ENCODE measurements at regions not wholly inside any gene's neighbourhood (a gene's known extent, or its start where the extent isn't known, plus 50 kb on each side); places are given as distances from the start of the nearest gene placed in this dataset.

DNA sequence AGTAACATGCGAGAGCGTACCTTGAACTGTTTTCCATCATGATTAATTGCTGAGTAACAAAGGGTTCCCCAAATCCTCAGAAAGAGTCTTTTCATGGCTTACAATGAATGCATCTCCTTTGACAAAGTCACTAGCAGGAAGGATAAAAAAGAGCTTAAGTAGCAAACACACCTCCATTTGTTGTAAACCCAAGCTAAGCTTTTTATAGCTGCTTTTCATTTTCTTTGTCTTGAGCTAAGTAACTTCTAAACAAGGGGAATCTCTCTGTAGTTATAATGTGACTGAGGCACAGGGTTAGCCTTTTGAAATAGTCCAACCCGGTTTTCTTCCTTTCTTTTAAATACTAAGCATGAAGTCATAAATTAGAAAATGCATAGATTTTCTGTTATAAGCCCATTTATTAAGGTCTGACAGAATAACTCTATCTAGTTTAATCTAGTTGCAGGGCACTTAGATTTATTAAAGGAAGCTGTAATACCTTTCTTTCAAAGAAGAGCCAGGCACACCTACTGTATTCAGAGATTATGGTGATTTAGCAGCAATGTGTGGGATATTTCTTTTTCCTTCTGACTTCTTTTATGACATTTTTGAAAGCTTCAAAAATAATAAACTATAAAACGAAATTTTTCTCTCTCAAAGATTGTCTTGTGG, 226.9 kb upstream of the SMIM31 start:
- 42 to 54% (median 44%) methylated on average over 4 of the region's 4 CpGs for WGBS, 5 donors
- DNase-seq = no peak
- Histone ChIP-seq H3K4me1 (no peaks in the 10 kb centered on the region), H3K36me3 (no peaks in the 10 kb centered on the region), H3K9me3 (no peaks in the 10 kb centered on the region), H3K4me3 (no peak overlapping the region), H3K27me3 (no peaks in the 10 kb centered on the region), H3K27ac (no peak overlapping the region)
- TF ChIP-seq EP300 (IDR thresholded peaks at IDR 0.05) = no peak
- TF ChIP-seq POLR2AphosphoS5 (IDR thresholded peaks at IDR 0.05) = no peak
- TF ChIP-seq, protein P1, sequence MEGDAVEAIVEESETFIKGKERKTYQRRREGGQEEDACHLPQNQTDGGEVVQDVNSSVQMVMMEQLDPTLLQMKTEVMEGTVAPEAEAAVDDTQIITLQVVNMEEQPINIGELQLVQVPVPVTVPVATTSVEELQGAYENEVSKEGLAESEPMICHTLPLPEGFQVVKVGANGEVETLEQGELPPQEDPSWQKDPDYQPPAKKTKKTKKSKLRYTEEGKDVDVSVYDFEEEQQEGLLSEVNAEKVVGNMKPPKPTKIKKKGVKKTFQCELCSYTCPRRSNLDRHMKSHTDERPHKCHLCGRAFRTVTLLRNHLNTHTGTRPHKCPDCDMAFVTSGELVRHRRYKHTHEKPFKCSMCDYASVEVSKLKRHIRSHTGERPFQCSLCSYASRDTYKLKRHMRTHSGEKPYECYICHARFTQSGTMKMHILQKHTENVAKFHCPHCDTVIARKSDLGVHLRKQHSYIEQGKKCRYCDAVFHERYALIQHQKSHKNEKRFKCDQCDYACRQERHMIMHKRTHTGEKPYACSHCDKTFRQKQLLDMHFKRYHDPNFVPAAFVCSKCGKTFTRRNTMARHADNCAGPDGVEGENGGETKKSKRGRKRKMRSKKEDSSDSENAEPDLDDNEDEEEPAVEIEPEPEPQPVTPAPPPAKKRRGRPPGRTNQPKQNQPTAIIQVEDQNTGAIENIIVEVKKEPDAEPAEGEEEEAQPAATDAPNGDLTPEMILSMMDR (IDR thresholded peaks at IDR 0.05) = no peak
- TF ChIP-seq POLR2A (IDR thresholded peaks at IDR 0.05) = no peak
- intact Hi-C loops (cut with DNase I; ENCODE audit: low total_unique reads) = no loop called here

DNA sequence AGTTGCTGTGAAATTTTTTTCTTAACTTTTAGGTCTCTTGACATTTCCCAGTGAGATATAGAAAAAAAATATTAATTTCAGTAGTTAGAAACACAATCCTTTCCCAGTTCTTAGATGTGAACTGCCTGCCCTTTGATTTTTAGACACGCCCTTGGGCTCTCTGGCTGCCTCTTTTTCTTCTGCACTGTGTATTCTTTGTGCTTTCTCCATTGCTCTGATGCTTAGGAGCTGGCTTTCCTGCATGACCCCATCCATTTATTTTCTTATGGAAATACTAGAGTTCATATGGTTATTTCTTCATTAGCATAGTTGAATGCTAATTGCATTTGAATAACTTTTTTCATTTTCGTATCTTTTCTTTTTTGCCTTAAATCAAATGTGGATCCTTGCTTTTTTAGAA, 224.9 kb upstream of the SMIM31 start:
- no peak overlapping the region for H3K27ac ChIP-seq
- no peaks in the 10 kb centered on the region for H3K27me3 ChIP-seq
- TF ChIP-seq EP300 (IDR thresholded peaks at IDR 0.05) (no peak), POLR2A (IDR thresholded peaks at IDR 0.05) (no peak), POLR2AphosphoS5 (IDR thresholded peaks at IDR 0.05) (no peak)
- TF ChIP-seq, protein P1 (IDR thresholded peaks at IDR 0.05) = no peak
- no peak overlapping the region for H3K4me3 ChIP-seq
- no peaks in the 10 kb centered on the region for H3K9me3 ChIP-seq
- 69 to 84% (median 76%) methylated on average over 2 of the region's 2 CpGs for WGBS, 5 donors
- intact Hi-C loops (cut with DNase I; ENCODE audit: low total_unique reads) = no loop called here
- DNase-seq = no peak
- H3K36me3 ChIP-seq = no peaks in the 10 kb centered on the region
- H3K4me1 ChIP-seq = no peaks in the 10 kb centered on the region

DNA sequence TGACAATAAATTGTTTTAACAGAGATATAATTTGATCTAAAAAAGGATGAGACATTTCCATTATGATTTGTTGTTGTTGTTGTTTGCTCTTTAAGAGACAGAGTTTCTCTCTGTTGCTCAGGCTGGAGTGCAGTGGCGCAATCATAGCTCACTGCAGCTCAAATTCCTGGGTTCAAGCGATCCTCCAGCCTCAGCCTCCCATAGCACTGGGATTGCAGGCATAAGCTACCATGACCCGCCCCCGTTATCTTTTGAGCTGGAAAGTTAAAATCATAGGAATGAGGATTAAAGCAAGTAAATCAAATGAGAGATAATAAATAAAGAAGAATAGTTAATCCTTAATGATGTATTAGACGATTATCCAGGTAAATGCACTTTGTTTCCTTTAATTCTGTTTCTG, 224.4 kb upstream of the SMIM31 start:
- TF ChIP-seq EP300 (IDR thresholded peaks at IDR 0.05) = no peak
- no peak for TF ChIP-seq POLR2AphosphoS5 (IDR thresholded peaks at IDR 0.05)
- no peak for TF ChIP-seq POLR2A (IDR thresholded peaks at IDR 0.05)
- WGBS, 5 donors = 80 to 92% (median 86%) methylated on average over 5 of the region's 5 CpGs
- DNase-seq = no peak

DNA sequence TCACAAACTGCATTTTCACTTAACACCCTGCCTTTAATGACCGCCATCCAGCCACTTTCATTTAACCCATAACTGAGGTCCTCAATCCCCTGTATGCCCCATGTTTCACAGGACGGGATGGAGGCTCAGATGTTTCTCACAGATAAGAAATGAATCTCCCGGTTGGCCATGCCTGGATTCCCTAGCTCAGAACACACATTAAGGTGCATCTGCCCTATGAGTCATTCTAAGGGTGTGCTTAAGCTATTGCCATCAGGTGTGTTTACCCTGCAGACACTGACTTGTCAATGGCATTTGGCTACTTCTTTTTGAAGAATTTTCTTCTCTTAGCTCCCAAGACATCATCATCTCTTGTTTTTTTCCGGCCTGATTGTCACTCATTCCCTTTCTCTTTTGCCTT, 222.6 kb upstream of the SMIM31 start:
- Histone ChIP-seq H3K27ac (no peak overlapping the region), H3K9me3 (no peaks in the 10 kb centered on the region), H3K4me3 (no peak overlapping the region), H3K4me1 (no peaks in the 10 kb centered on the region), H3K36me3 (no peaks in the 10 kb centered on the region), H3K27me3 (no peaks in the 10 kb centered on the region)
- intact Hi-C loops (cut with DNase I; ENCODE audit: low total_unique reads) = no loop called here
- TF ChIP-seq, protein P1 (IDR thresholded peaks at IDR 0.05) = no peak
- TF ChIP-seq POLR2AphosphoS5 (IDR thresholded peaks at IDR 0.05) (no peak), POLR2A (IDR thresholded peaks at IDR 0.05) (no peak), EP300 (IDR thresholded peaks at IDR 0.05) (no peak)
- 73 to 77% (median 75%) methylated on average over 4 of the region's 4 CpGs for WGBS, 5 donors
- no peak for DNase-seq

More for the DNA sequence above, 224.4 kb upstream of the SMIM31 start:
- Histone ChIP-seq H3K27ac (no peak overlapping the region), H3K4me1 (no peaks in the 10 kb centered on the region), H3K27me3 (no peaks in the 10 kb centered on the region), H3K9me3 (no peaks in the 10 kb centered on the region), H3K4me3 (no peak overlapping the region), H3K36me3 (no peaks in the 10 kb centered on the region)
- intact Hi-C loops (cut with DNase I; ENCODE audit: low total_unique reads) = no loop called here

DNA sequence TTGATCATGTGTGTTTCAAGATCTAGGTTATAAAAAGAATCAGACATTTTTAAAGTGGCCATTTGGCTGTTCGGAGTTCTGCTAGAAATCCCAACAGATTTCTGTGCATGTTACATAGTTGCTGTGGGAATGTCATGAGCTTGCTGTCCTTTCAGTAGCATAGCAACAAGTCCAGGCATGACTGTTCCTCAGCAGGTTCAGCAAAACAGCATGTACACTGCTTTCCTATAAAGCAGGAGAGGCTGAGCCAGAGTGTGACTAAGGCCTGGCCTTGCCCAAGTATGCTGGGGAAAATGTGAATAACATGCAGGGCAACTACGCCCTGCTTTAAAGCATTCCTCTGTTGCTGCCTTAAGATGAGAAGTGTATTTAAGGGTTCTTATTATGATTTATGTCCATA, 217.1 kb upstream of the SMIM31 start:
- intact Hi-C loops (cut with DNase I; ENCODE audit: low total_unique reads) = no loop called here
- no peaks in the 10 kb centered on the region for H3K27me3 ChIP-seq
- H3K4me1 ChIP-seq = no peaks in the 10 kb centered on the region
- H3K9me3 ChIP-seq = peaks cover 0 to 23% (median 13%) of the 10 kb centered on the region in 4 donors
- TF ChIP-seq POLR2AphosphoS5 (IDR thresholded peaks at IDR 0.05) (no peak), POLR2A (IDR thresholded peaks at IDR 0.05) (no peak), EP300 (IDR thresholded peaks at IDR 0.05) (no peak)
- TF ChIP-seq, protein P1 (IDR thresholded peaks at IDR 0.05) = no peak
- no peak overlapping the region for H3K27ac ChIP-seq
- H3K4me3 ChIP-seq = no peak overlapping the region
- H3K36me3 ChIP-seq = no peaks in the 10 kb centered on the region
- 69 to 88% (median 72%) methylated on average over 2 of the region's 2 CpGs for WGBS, 5 donors
- DNase-seq = peak in 1 of 2 donors; percentile 40

Measured in stomach (tissue), 8 donors.